K562 (cell line): ENCODE measurements at regions not wholly inside any gene's neighbourhood (a gene's known extent, or its start where the extent isn't known, plus 50 kb on each side); places are given as distances from the start of the nearest gene placed in this dataset.
A peak's percentile ranks its signal among the peaks of the same experiment; 100 is the strongest.

Experiments used
- ATAC-seq: fragments of 200-7000 bp; cut with Tn5 transposase; 3 replicates; pipeline ENCODE4 v1.9.1; 2020; ENCODE audit warnings: moderate library complexity
- BruUV-seq: library from RNA; stranded (reverse); fragments of 400-500 nt; replicated peaks from 2 replicates; lab custom pipeline; 2021; lab: Mats Ljungman, UMichigan
- CTCF ChIA-PET: fragments of 300-600 bp; formaldehyde crosslinking; extraction: SDS; loops from one replicate; lab custom pipeline; 2021; ENCODE audit warnings: low intra/inter-chr PET ratio; lab: Yijun Ruan, JAX
- POLR2A ChIA-PET: fragments of 300-600, 350-650 bp; sonication (Branson Sonifier 250); formaldehyde crosslinking; extraction: SDS; loops from one replicate; lab custom pipeline; 2021; ENCODE audit warnings: antibody characterized with exemption, inconsistent platforms; lab: Yijun Ruan, JAX
- DNase-seq, 4 experiments: peaks; one replicate each; pipeline versions ENCODE4 v3.0.0 to v3.0.0-alpha.2; 2011 to 2018; ENCODE audit warnings: low spot score in 3 of 4, mixed read lengths in 3 of 4; ENCODE audit errors: extremely low read depth in 1 of 4
- FAIRE-seq: peaks from 2 replicates; lab custom pipeline; 2011; peaks lifted over from hg19 to GRCh38; lab: Jason Lieb, UNC
- H2AFZ ChIP-seq: 2 replicates; pipeline ENCODE4 v1.6.0; 2011; ENCODE audit warnings: low read depth, low read length, control low read depth, inconsistent platforms
- H3K27ac ChIP-seq: fragments of 200-600 bp; 3 replicates; pipeline ENCODE4 v1.8.0; 2011; ENCODE audit warnings: low read depth, mild to moderate bottlenecking, control low read depth, inconsistent platforms, low read length, moderate library complexity, mixed read lengths; ENCODE audit errors: extremely low read depth
- H3K27me3 ChIP-seq, 2 experiments: fragments of 300-600 bp in 1 of 2; 2 replicates in 1 of 2; 3 replicates in 1 of 2; pipeline versions ENCODE4 v1.6.0 to v1.8.0; 2011; ENCODE audit warnings: inconsistent platforms in 2 of 2, low read length in 2 of 2, mild to moderate bottlenecking in 1 of 2, mixed read lengths in 1 of 2, moderate library complexity in 1 of 2; ENCODE audit not compliant: control insufficient read depth in 2 of 2, insufficient read depth in 2 of 2
- H3K36me3 ChIP-seq: fragments of 300-600 bp; 3 replicates; pipeline ENCODE4 v1.8.0; 2011; ENCODE audit warnings: mild to moderate bottlenecking, low read length, inconsistent platforms; ENCODE audit not compliant: control insufficient read depth, insufficient read depth
- H3K4me1 ChIP-seq, 2 experiments: fragments of 200-600 bp in 1 of 2; replicated peaks in 1 of 2; 2 replicates in 1 of 2; 3 replicates in 1 of 2; pipeline versions ENCODE4 v1.5.1 to v1.8.0; 2011; ENCODE audit warnings: inconsistent platforms in 2 of 2, low read length in 2 of 2, mild to moderate bottlenecking in 1 of 2, mixed read lengths in 1 of 2, moderate library complexity in 1 of 2; ENCODE audit not compliant: control insufficient read depth in 2 of 2, insufficient read depth in 2 of 2
- H3K4me2 ChIP-seq: 2 replicates; pipeline ENCODE4 v1.6.1; 2011; ENCODE audit warnings: low read length, control low read depth, inconsistent platforms, mixed read lengths; ENCODE audit not compliant: insufficient read depth
- H3K4me3 ChIP-seq: fragments of 200-600 bp; sonication (generic), shearing (Covaris generic); 2 replicates; pipeline ENCODE4 v1.5.1; 2016; ENCODE audit warnings: control low read depth, inconsistent platforms
- H3K79me2 ChIP-seq: fragments of 200-600 bp; 3 replicates; pipeline ENCODE4 v1.8.0; 2011; ENCODE audit warnings: low read length, inconsistent platforms; ENCODE audit not compliant: control insufficient read depth, insufficient read depth
- H3K9ac ChIP-seq, 2 experiments: 2 replicates each; pipeline versions ENCODE4 v1.6.0 to v1.6.1; 2011; ENCODE audit warnings: low read depth in 2 of 2, low read length in 2 of 2, control low read depth in 1 of 2, inconsistent platforms in 1 of 2, mild to moderate bottlenecking in 1 of 2, mixed read lengths in 1 of 2; ENCODE audit not compliant: insufficient read depth in 1 of 2
- H3K9me1 ChIP-seq: one replicate; pipeline ENCODE4 v1.6.0; 2011; ENCODE audit warnings: inconsistent platforms, mild to moderate bottlenecking, low read length, moderate library complexity; ENCODE audit not compliant: control insufficient read depth, insufficient read depth
- H3K9me3 ChIP-seq: replicated peaks from 2 replicates; pipeline ENCODE4 v1.5.1; 2011; ENCODE audit warnings: low read depth, low read length, inconsistent platforms; ENCODE audit not compliant: control insufficient read depth, insufficient read depth
- H4K20me1 ChIP-seq: replicated peaks from 2 replicates; pipeline ENCODE4 v1.6.1; 2011; ENCODE audit warnings: low read length, inconsistent platforms, mixed read lengths; ENCODE audit not compliant: control insufficient read depth, insufficient read depth
- BCL6 ChIP-seq: fragments of 250-450 bp; sonication (Bioruptor Pico); IDR thresholded peaks from 2 replicates; pipeline ENCODE4 v1.4.0; 2020
- HNRNPK ChIP-seq: fragments of 200-400 bp; formaldehyde crosslinking; IDR thresholded peaks from one replicate; pipeline ENCODE4 v1.6.1; 2018; ENCODE audit warnings: mild to moderate bottlenecking, low read depth, low read length; ENCODE audit not compliant: poor library complexity, severe bottlenecking
- PCBP1 ChIP-seq: fragments of 200-400 bp; formaldehyde crosslinking; IDR thresholded peaks from 2 replicates; pipeline ENCODE4 v1.6.1; 2018; ENCODE audit warnings: mild to moderate bottlenecking, low read depth, low read length; ENCODE audit not compliant: poor library complexity, severe bottlenecking
- PCBP2 ChIP-seq: fragments of 200-400 bp; formaldehyde crosslinking; IDR thresholded peaks from 2 replicates; pipeline ENCODE4 v1.6.1; 2018; ENCODE audit warnings: low read length, low read depth, mild to moderate bottlenecking, moderate library complexity; ENCODE audit not compliant: poor library complexity, severe bottlenecking
- STAG1 ChIP-seq: sonication (generic); formaldehyde crosslinking; IDR thresholded peaks from 2 replicates; pipeline ENCODE4 v1.5.0; 2020; ENCODE audit warnings: missing genetic modification reagents, borderline replicate concordance
- TRIM28 ChIP-seq: fragments of 450-650 bp; IDR thresholded peaks from 2 replicates; pipeline ENCODE4 v1.6.1; 2017
- ZNF586 ChIP-seq: fragments of 450-650 bp; formaldehyde crosslinking; conservative IDR thresholded peaks from 2 replicates; pipeline ENCODE4 v1.4.0; 2020; ENCODE audit warnings: mild to moderate bottlenecking, moderate library complexity
- ZNF644 ChIP-seq: fragments of 200-800 bp; sonication (Bioruptor generic); IDR thresholded peaks from 2 replicates; pipeline ENCODE4 v1.6.1; 2016; ENCODE audit warnings: low read depth, missing genetic modification characterization, missing compliant biosample characterization
- WGBS: fragments of 100-300 bp; shearing (Covaris generic); methylation state at CpG from one replicate; pipeline ENCODE4 v1.1.6; 2016; ENCODE audit warnings: low coverage, mixed read lengths; ENCODE audit not compliant: insufficient coverage; ENCODE audit errors: missing lambda C conversion rate; 5-methylcytosine and 5-hydroxymethylcytosine counted together
- in situ Hi-C: fragments of 300-500 bp; cut with MboI; formaldehyde crosslinking; loops from 4 replicates; pipeline ENCODE4 v1.15.0; 2018; ENCODE audit warnings: inconsistent platforms, mixed read lengths
- intact Hi-C: fragments of 100-400 bp; cut with micrococcal nuclease; formaldehyde crosslinking; loops from 2 replicates; pipeline ENCODE4 v1.14.2; 2022

DNA sequence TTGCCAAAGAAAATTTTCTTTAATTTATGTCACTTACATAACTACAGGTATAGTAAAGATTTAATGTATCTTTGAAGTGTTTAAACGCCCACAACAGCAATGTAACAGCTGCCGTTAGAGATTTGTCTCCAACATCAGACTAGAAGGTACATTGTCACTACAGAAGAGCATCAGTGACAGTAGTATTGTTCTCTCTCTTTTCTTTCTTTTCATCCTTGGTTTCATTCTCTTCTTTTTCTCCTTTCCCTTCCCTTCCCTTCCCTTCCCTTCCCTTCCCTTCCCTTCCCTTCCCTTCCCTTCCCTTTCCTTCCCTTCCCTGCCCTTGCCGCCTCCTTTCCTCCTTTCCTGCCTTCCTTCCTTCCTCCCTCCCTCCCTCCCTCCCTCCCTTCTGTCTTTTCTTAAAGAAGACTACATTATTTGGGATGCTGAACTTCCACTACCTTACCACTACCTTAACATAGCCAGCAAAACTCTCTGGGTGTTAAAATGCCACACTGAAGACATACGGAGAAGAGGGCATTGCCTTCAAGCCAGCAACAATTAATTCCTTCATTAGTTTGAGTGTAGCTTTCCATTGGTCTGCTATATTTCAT, 663.9 kb downstream of the DOK5 start:
- no peak for DNase-seq
- Histone ChIP-seq H3K4me3 (no peak overlapping the region), H3K4me2 (no peak overlapping the region), H3K27ac (no peak overlapping the region), H3K9me1 (no peaks in the 10 kb centered on the region), H3K9me3 (no peaks in the 10 kb centered on the region), H4K20me1 (no peaks in the 10 kb centered on the region), H3K4me1 (no peaks in the 10 kb centered on the region), H3K9ac (no peak overlapping the region), H2AFZ (no peak overlapping the region), H3K36me3 (no peaks in the 10 kb centered on the region), H3K79me2 (no peaks in the 10 kb centered on the region), H3K27me3 (no peaks in the 10 kb centered on the region)
- TF ChIP-seq PCBP2 (peak; percentile 93), BCL6 (CRISPR knock-in tag) (no peak), HNRNPK (peak; percentile 61), PCBP1 (peak; percentile 64), ZNF586 (CRISPR knock-in tag) (no peak)
- no peak for FAIRE-seq
- 3% methylated on average over 3 of the region's 4 CpGs for WGBS
- ATAC-seq: no peak
- in situ Hi-C loops: no loop called here
- CTCF ChIA-PET: no interaction called here
- intact Hi-C loops: no loop called here
- BruUV-seq: no TSS peak
- POLR2A ChIA-PET: no interaction called here

DNA sequence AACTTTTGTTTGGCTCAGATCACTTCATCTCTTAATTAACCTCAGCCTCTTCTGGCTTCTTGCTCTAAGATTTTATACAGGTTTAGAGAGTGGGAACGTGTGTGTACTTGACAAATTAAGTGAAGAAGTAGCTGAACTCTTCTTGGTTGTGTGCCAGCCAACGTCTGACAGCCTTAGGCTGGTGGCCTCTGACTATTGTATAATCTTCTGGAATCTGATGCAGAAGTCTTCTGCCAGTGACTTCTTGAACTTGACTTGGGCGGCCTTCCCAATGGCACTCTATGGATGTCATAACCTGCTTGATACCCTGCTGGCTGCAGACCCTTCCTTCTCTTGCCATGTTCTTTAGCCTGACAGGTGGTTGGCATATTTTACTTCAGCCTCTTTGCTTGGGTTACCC, 660.5 kb downstream of the DOK5 start:
- Histone ChIP-seq H3K9me1 (no peaks in the 10 kb centered on the region), H4K20me1 (no peaks in the 10 kb centered on the region), H3K79me2 (no peaks in the 10 kb centered on the region), H3K27me3 (no peaks in the 10 kb centered on the region), H3K4me1 (no peaks in the 10 kb centered on the region), H3K36me3 (no peaks in the 10 kb centered on the region), H3K9ac (no peak overlapping the region), H3K9me3 (no peaks in the 10 kb centered on the region), H3K4me2 (no peak overlapping the region), H3K27ac (no peak overlapping the region), H2AFZ (no peak overlapping the region)
- intact Hi-C loops: no loop called here
- in situ Hi-C loops: no loop called here
- ATAC-seq (no peak), DNase-seq (no peak), FAIRE-seq (no peak)
- BruUV-seq: no TSS peak
- CTCF ChIA-PET: no interaction called here
- 3% methylated on average over 3 of the region's 3 CpGs for WGBS
- POLR2A ChIA-PET: no interaction called here
- no peak for TF ChIP-seq STAG1 (CRISPR knock-in tag)
- no peak for TF ChIP-seq ZNF644 (tag)
- TF ChIP-seq TRIM28: no peak
- TF ChIP-seq, all 486 proteins: peak for 0
- no peak overlapping the region for H3K4me3 ChIP-seq
